HG03460 (cell line): ENCODE measurements at regions not wholly inside any gene's neighbourhood (a gene's known extent, or its start where the extent isn't known, plus 50 kb on each side); places are given as distances from the start of the nearest gene placed in this dataset.
"Not testable (repeated sequence)": the region's sequence is repeated elsewhere in the genome, so short reads cannot be mapped to it uniquely, and the experiment has no call there.

Experiments
- ATAC-seq: cut with Tn5 transposase; IDR thresholded peaks from one replicate; pipeline ENCODE4 v1.9.1; 2021; ENCODE audit not compliant: unreplicated experiment

- peak; percentile 44 for ATAC-seq
Measured at GRCh38 chr6:11410539-11411307, 126.8 kb upstream of the TMEM170B start.

GRCh38 chr6:11409371-11409770 is 128.2 kb upstream of the TMEM170B start:
- ATAC-seq = no peak

- ATAC-seq = no peak
Measured at GRCh38 chr6:11407414-11407813, 130.1 kb upstream of the TMEM170B start.

GRCh38 chr6:11404838-11405237 is 132.7 kb upstream of the TMEM170B start:
- no peak for ATAC-seq

GRCh38 chr6:11404081-11404480 is 133.5 kb upstream of the TMEM170B start:
- peak; percentile 66 for ATAC-seq

GRCh38 chr6:11403035-11403601 is 134.4 kb upstream of the TMEM170B start:
- ATAC-seq = no peak

GRCh38 chr6:11402581-11402980 is 135.0 kb upstream of the TMEM170B start:
- not testable (repeated sequence) for ATAC-seq

- not testable (repeated sequence) for ATAC-seq
Measured at GRCh38 chr6:11401954-11402353, 135.6 kb upstream of the TMEM170B start.

GRCh38 chr6:11398451-11399326 is 138.9 kb upstream of the TMEM170B start:
- ATAC-seq = no peak

GRCh38 chr6:11397622-11398450 is 139.7 kb upstream of the TMEM170B start:
- ATAC-seq = no peak

- ATAC-seq = no peak
Measured at GRCh38 chr6:11396860-11397259, 140.7 kb upstream of the TMEM170B start.

- ATAC-seq = no peak
Measured at GRCh38 chr6:11393713-11394627, 143.6 kb upstream of the TMEM170B start.

- ATAC-seq = no peak
Measured at GRCh38 chr6:11392778-11393507, 144.6 kb upstream of the TMEM170B start.

- ATAC-seq = no peak
Measured at GRCh38 chr6:11391934-11392777, 145.4 kb upstream of the TMEM170B start.

- ATAC-seq = no peak
Measured at GRCh38 chr6:11389977-11390376, 147.6 kb upstream of the TMEM170B start.

GRCh38 chr6:11388983-11389944 is 148.3 kb upstream of the TMEM170B start:
- ATAC-seq = no peak
